Stimulated activated CD4-positive, alpha-beta T cell treated with anti-CD3 and anti-CD28 coated beads, Interleukin-1b, Interleukin-23, amount 100 ng/mL, for 1 hour (primary cell): ENCODE measurements at regions not wholly inside any gene's neighbourhood (a gene's known extent, or its start where the extent isn't known, plus 50 kb on each side); places are given as distances from the start of the nearest gene placed in this dataset.
"Not testable (repeated sequence)": the region's sequence is repeated elsewhere in the genome, so short reads cannot be mapped to it uniquely, and the experiment has no call there.

Source experiments
- DNase-seq, 2 donors: peaks; one replicate each; pipeline ENCODE4 v3.0.0-alpha.2; 2020; ENCODE audit warnings: low read depth in 2 of 2

GRCh38 chr1:22196041-22196440, 53.1 kb upstream of the WNT4 start:
- no peak for DNase-seq

- no peak for DNase-seq
These were observed 53.7 kb upstream of the WNT4 start for GRCh38 chr1:22196641-22197040.

- no peak for DNase-seq
These were observed 54.7 kb upstream of the WNT4 start for GRCh38 chr1:22197644-22198043.

- no peak for DNase-seq
These were observed 58.1 kb upstream of the WNT4 start for GRCh38 chr1:22201023-22201422.

- DNase-seq = no peak
These were observed 60.4 kb upstream of the WNT4 start for GRCh38 chr1:22203335-22203734.

GRCh38 chr1:22204057-22204840, 61.4 kb upstream of the WNT4 start:
- DNase-seq = no peak

- no peak for DNase-seq
These were observed 62.4 kb upstream of the WNT4 start for GRCh38 chr1:22204989-22205913.

GRCh38 chr1:22206551-22207125, 63.7 kb upstream of the WNT4 start:
- DNase-seq = no peak

- no peak for DNase-seq
These were observed 64.8 kb upstream of the WNT4 start for GRCh38 chr1:22207511-22208267.

GRCh38 chr1:22208268-22208972, 65.5 kb upstream of the WNT4 start:
- no peak for DNase-seq

GRCh38 chr1:22208973-22209378, 66.1 kb upstream of the WNT4 start:
- DNase-seq = no peak

GRCh38 chr1:22210176-22210575, 67.3 kb upstream of the WNT4 start:
- no peak for DNase-seq

- no peak for DNase-seq
These were observed 67.7 kb upstream of the WNT4 start for GRCh38 chr1:22210636-22211035.

GRCh38 chr1:22211459-22211858, 68.6 kb upstream of the WNT4 start:
- not testable (repeated sequence) for DNase-seq

- no peak for DNase-seq
These were observed 69.7 kb upstream of the WNT4 start for GRCh38 chr1:22212400-22213233.

- no peak for DNase-seq
These were observed 73.5 kb upstream of the WNT4 start for GRCh38 chr1:22216210-22216883.

GRCh38 chr1:22216966-22217365, 74.1 kb upstream of the WNT4 start:
- DNase-seq = no peak

GRCh38 chr1:22217811-22218460, 75.0 kb upstream of the WNT4 start:
- DNase-seq = no peak

- no peak for DNase-seq
These were observed 75.8 kb upstream of the WNT4 start for GRCh38 chr1:22218618-22219250.
